Activated naive CD4-positive, alpha-beta T cell treated with anti-CD3 and anti-CD28 coated beads, Interleukin-2, amount 50 U/mL, for 24 hours (primary cell): ENCODE measurements at regions not wholly inside any gene's neighbourhood (a gene's known extent, or its start where the extent isn't known, plus 50 kb on each side); places are given as distances from the start of the nearest gene placed in this dataset.

Experiments
- H3K27ac Mint-ChIP-seq: one replicate; pipeline ENCODE4 v1.8.0; 2021; ENCODE audit warnings: mild to moderate bottlenecking, mixed read lengths
- H3K27me3 Mint-ChIP-seq: one replicate; pipeline ENCODE4 v1.8.0; 2021; ENCODE audit warnings: mixed read lengths
- H3K36me3 Mint-ChIP-seq: one replicate; pipeline ENCODE4 v1.8.0; 2021; ENCODE audit warnings: mixed read lengths
- H3K4me1 Mint-ChIP-seq: one replicate; pipeline ENCODE4 v1.8.0; 2021; ENCODE audit warnings: mixed read lengths
- H3K4me3 Mint-ChIP-seq: one replicate; pipeline ENCODE4 v1.8.0; 2021; ENCODE audit warnings: mild to moderate bottlenecking, mixed read lengths
- H3K9me3 Mint-ChIP-seq: one replicate; pipeline ENCODE4 v1.8.0; 2021; ENCODE audit warnings: mixed read lengths

DNA sequence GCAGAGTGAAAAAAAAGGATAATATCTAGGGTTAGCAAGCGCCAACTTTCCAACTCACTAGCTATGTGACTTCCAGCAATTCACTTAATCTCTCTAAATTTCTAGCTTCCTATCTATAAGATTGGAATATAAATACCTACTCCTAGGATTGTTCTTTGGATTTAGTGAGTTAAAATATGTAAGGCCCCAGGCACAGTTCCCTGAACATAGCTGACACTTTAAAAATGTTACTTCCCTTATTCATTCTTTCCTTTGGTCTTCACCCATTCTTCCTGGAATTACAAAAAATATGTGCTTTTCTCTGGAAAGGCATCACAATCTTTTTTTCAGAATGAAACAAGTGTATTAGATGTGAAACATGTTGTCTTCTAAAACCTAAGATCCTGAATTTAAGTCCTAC is 365.7 kb downstream of the RBM43 start:
- no peaks in the 10 kb centered on the region for H3K36me3 Mint-ChIP-seq
- H3K27ac Mint-ChIP-seq: no peak overlapping the region
- no peaks in the 10 kb centered on the region for H3K4me1 Mint-ChIP-seq
- H3K27me3 Mint-ChIP-seq: no peaks in the 10 kb centered on the region
- H3K9me3 Mint-ChIP-seq: peaks cover 12% of the 10 kb centered on the region
- H3K4me3 Mint-ChIP-seq: no peak overlapping the region

DNA sequence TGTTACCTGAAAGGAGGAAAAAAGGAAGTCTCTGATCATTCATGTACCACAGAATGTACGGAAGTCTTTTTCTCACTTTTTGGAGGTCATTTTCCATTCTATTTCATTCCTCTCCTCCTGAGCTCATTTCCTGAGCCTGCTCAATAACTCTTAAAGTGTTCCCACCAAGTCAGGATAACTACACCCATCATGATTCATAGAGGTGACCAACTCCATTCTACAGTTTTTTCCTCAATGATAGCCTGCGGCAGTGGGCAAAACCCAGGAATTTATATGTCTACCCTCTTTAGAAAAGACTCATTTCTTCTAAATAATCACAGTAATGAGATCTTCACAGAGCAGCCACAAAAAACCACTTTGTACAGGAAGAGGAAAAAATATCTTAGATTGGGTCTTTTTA is 372.5 kb downstream of the RBM43 start:
- peaks cover 5% of the 10 kb centered on the region for H3K9me3 Mint-ChIP-seq
- no peak overlapping the region for H3K4me3 Mint-ChIP-seq
- no peak overlapping the region for H3K27ac Mint-ChIP-seq
- no peaks in the 10 kb centered on the region for H3K36me3 Mint-ChIP-seq
- H3K4me1 Mint-ChIP-seq: no peaks in the 10 kb centered on the region
- H3K27me3 Mint-ChIP-seq: peaks cover 1% of the 10 kb centered on the region

DNA sequence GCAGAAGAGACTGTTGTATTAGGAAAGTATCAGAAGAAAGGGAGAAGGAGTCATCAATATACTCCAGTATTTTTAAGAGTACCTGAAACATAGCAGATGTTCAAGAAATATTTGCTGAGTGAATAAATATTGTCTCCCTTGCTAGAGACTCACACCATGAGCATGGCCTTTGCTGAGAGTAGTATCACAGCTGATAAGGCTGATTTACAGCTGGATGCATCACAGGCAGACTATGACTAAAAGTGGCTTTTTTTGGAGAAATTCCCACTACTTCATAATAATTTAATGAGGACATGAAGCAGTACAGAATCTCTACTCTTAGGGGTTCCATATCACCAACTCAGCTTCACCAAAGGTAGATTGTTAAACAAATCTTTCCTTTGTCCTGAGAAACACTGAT is 373.3 kb downstream of the RBM43 start:
- peaks cover 1% of the 10 kb centered on the region for H3K27me3 Mint-ChIP-seq

DNA sequence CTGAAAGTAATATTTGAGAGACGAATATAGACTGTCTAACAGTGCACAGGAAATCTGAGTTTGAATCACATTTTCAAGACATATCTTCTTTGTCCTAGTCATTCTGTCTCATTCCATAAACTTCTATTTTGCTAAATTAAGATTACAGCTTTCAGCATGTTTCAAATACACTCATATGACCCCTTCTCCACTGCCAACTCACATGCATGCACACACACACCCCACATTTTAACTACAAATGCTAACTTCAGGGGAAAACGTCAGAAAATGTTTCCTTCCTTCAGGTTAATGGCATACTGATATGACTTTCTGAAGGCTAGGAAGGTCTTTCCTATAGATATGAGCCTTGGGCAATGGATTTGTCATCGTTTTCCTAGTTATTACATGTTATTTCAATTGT is 373.7 kb downstream of the RBM43 start:
- Mint-ChIP-seq H3K9me3 (peaks cover 5% of the 10 kb centered on the region), H3K27ac (no peak overlapping the region), H3K4me3 (no peak overlapping the region), H3K27me3 (peaks cover 1% of the 10 kb centered on the region), H3K36me3 (no peaks in the 10 kb centered on the region), H3K4me1 (no peaks in the 10 kb centered on the region)

More for the DNA sequence above, 373.3 kb downstream of the RBM43 start:
- H3K36me3 Mint-ChIP-seq: no peaks in the 10 kb centered on the region
- no peak overlapping the region for H3K27ac Mint-ChIP-seq
- H3K9me3 Mint-ChIP-seq: peaks cover 5% of the 10 kb centered on the region
- H3K4me3 Mint-ChIP-seq: no peak overlapping the region
- H3K4me1 Mint-ChIP-seq: no peaks in the 10 kb centered on the region

DNA sequence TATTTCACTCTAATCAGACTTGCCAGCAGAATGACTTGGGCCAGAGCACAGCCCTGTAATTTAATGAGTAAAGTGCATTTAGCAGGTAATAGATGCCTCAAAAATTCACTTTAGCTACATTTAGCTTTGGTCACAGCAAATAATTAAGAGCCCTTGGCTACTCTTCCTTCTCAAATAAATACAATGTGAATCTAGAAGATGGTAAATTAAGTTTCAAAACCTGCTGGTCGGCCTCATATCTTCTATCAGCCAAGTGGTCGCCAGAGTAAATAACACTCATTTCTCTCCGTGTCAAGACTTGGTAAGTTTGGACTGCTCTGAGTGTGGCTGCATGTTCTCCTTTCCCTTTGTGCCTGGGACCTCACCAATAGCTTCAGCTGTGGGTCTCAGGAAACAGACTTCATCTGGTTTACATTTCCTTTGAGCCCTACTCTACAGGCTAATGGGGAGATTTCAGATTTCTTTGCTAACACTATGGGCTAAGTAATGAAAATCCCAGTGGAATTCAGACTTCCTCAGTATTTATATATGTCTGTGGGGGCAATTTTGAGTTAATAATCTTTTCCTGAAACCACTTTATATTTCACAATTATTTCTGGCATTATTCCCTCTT is 375.8 kb downstream of the RBM43 start:
- Mint-ChIP-seq H3K9me3 (peaks cover 5% of the 10 kb centered on the region), H3K4me1 (no peaks in the 10 kb centered on the region), H3K27ac (no peak overlapping the region), H3K36me3 (no peaks in the 10 kb centered on the region), H3K27me3 (peaks cover 1% of the 10 kb centered on the region), H3K4me3 (no peak overlapping the region)

DNA sequence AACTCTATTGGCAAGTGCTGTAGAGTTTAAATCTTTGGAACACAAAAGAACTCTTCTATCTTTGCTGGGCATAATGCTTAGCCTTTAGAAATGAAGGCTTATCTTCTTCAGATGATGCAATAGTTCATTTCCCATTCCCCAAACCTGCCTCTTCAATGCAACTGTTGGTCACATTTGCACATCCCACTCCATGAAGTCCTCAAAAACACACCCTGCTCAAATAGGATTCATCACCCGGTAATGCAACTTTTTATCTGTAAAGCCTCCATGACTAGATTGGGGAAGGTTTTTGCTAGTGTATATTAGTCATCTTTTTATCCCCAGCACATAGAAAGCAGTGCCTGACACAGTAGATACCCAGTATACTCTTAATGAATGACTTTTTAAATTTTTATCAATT is 376.4 kb downstream of the RBM43 start:
- Mint-ChIP-seq H3K36me3 (no peaks in the 10 kb centered on the region), H3K4me3 (no peak overlapping the region), H3K9me3 (peaks cover 5% of the 10 kb centered on the region), H3K4me1 (no peaks in the 10 kb centered on the region), H3K27me3 (no peaks in the 10 kb centered on the region), H3K27ac (no peak overlapping the region)

DNA sequence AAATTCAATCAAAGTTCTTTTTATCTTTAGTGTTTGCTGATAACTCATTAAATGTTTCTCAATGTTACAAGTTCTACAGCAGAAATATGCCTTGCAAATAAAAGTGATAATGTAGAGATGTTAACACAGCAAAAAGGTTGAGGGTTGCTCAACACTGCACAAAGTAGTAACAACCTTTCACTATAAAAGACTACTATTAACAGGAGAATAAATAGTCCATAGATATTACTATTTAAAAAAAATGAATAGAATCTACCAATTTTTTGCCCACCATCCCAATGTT is 378.1 kb downstream of the RBM43 start:
- Mint-ChIP-seq H3K36me3 (no peaks in the 10 kb centered on the region), H3K4me1 (no peaks in the 10 kb centered on the region), H3K27me3 (no peaks in the 10 kb centered on the region), H3K27ac (no peak overlapping the region), H3K4me3 (no peak overlapping the region), H3K9me3 (peaks cover 5% of the 10 kb centered on the region)

DNA sequence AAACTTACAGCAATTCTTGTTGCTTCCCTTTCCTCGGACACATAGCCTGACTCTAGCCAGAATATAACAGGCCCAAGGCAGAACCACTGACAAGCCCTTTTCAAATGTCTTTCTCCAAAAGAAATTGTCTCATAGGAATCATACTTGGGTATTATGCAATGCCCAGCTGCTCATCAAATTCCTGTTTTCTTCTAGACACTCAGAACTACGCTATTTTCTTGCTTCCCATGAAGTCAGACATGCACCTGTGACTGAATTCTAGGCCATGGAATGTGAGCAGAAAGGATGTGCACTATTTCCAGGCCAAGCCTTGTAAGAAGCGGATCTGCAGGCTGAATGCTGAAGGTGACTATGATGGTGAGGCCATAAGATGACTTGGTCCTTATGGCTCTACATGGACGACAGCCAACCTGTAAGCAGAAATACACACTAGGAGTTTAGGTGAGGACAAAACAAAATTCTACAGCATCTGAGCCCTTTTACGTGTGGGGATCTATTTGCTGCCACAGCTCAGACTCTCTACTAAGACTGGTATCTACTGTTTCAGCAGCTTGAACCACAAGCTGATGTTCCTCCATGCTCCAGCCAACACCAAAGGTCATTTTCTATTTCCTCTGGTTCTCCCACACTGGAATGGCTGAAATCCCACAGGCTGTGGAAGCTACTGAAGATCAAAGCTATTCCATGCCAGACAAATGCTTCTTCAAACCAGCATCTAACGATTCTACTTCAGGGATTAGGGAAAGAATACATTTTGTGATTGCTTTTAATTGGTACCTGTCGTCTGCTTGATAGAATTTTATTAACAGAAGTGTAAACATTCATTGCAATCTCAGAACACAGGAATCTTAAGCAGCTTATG is 378.7 kb downstream of the RBM43 start:
- no peak overlapping the region for H3K27ac Mint-ChIP-seq
- no peaks in the 10 kb centered on the region for H3K27me3 Mint-ChIP-seq
- H3K4me3 Mint-ChIP-seq: no peak overlapping the region
- H3K36me3 Mint-ChIP-seq: no peaks in the 10 kb centered on the region
- H3K9me3 Mint-ChIP-seq: peaks cover 5% of the 10 kb centered on the region
- H3K4me1 Mint-ChIP-seq: no peaks in the 10 kb centered on the region

DNA sequence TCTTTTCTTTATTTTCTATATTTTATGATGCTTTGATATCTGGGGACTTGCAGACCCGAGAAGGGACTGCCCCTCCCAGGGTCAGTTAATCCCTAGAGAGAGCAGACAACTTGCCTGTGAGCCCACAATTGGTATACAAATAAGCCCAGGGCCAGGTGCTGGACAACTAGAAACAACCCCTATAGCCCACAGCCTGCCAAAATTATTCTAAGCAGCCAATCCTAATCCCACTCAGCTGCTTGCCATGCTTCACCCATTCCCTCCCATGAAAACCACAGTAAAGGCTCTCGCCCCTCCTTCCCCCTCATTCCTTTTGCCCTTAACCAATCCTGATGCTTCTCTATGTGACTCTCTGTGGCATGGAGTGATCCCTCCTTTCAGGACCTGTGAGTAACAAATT is 380.7 kb downstream of the RBM43 start:
- Mint-ChIP-seq H3K9me3 (peaks cover 5% of the 10 kb centered on the region), H3K4me3 (no peak overlapping the region), H3K36me3 (no peaks in the 10 kb centered on the region), H3K27ac (no peak overlapping the region), H3K27me3 (no peaks in the 10 kb centered on the region), H3K4me1 (no peaks in the 10 kb centered on the region)

DNA sequence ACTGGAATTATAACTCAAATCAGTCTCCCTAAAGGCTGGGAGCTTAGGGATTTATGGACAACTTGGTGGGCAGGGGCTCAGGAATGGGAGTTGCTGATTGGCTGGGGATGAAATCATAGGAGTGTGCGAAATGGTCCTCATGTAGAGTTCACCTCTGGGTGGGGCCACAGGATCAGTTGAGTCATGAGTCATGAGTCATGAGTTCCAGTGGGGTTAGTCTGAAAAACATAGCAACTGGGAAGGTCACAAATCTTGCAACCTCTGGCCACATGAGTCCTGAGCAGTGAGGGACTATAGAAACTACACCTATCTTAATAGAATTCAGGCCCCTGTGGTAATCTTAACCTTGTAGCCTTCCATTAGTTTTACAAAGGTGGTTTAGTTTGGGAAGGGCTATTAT is 383.3 kb downstream of the RBM43 start:
- H3K4me1 Mint-ChIP-seq: no peaks in the 10 kb centered on the region

DNA sequence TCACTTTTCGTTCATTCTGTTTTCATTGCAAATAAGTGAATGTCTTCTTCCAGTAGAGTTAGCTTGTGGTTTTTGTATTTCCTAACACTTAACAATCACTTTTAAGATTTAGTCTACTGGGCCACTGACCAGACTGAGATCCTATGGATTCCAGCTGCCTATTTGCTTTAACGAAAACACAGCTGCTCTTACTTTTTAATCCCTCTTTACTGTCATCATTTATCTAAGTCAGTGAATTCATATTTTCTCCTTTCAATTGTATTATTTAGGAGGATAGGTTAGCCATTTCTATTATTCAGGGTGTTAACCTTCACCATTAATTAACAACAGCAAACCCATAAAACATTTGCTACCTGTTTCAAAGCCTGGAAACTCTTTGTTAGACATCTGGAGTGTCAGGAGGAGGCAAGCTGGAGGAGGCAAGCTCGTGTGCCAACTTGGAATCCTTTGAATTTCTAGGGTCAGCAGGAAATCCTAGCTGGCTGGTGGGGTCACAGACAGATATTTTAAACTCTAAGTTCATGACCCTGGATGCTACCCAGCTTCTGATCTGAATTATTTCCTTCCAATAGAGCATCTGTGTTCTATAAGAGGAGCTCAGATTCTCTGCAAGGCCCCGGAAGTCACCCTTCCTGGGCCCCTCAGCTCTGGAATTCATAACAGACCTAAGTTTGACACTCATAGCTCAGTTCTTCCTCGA is 385.3 kb downstream of the RBM43 start:
- Mint-ChIP-seq H3K27me3 (no peaks in the 10 kb centered on the region), H3K4me3 (no peak overlapping the region), H3K27ac (no peak overlapping the region)

More for the DNA sequence above, 383.3 kb downstream of the RBM43 start:
- no peaks in the 10 kb centered on the region for H3K36me3 Mint-ChIP-seq
- no peak overlapping the region for H3K4me3 Mint-ChIP-seq
- no peaks in the 10 kb centered on the region for H3K9me3 Mint-ChIP-seq
- no peak overlapping the region for H3K27ac Mint-ChIP-seq
- H3K27me3 Mint-ChIP-seq: no peaks in the 10 kb centered on the region

DNA sequence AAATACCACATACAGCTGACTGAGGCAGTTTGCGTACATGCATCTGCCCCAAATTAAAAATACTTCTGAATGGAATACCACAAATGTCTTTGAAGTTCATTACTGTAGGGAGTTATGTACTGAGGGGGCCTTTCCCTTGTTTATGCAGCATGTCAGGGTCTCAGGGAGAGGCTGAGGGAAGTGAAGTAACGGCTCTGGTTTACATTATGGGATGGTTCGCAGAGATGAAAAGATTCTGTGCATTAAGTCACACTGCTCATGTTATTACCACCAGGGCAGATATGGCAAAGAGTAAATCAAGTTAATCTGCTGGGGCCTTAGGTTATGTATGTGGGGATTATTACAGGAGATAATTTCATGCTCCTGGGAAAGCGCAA is 385.9 kb upstream of the RND3 start:
- Mint-ChIP-seq H3K4me3 (no peak overlapping the region), H3K36me3 (no peaks in the 10 kb centered on the region), H3K27me3 (no peaks in the 10 kb centered on the region), H3K27ac (no peak overlapping the region), H3K9me3 (no peaks in the 10 kb centered on the region), H3K4me1 (no peaks in the 10 kb centered on the region)

More for the DNA sequence above, 385.3 kb downstream of the RBM43 start:
- Mint-ChIP-seq H3K4me1 (no peaks in the 10 kb centered on the region), H3K36me3 (no peaks in the 10 kb centered on the region), H3K9me3 (no peaks in the 10 kb centered on the region)

DNA sequence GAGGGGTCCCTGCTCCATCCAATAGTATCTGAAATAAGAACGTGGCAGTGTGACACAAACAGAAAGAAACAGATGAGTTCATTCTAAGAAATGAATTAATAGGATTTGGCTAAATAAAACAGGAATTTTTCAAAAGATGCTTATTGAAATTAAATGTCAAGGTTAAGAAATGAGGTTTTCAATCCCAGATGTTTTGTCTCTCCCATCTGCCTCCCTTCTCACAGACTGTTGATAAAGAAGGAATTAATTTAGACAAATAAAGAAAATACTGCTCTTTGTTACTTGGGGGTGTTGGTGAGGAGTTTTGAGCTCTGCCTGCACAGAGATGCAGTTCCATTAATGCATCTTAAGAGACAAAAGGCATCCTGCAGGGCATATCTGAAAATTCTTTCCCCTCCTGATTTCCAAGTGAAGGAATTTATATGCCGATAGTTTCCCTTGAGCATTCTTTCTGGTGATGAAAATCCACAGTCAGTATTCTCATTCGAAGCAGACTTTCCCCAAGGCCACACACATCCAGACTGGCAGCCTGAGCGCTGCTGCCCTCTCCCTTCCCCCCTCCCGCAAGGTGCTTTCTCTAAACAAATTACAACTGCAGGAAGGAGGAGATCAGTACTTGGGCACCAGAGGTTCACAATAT is 385.4 kb upstream of the RND3 start:
- H3K9me3 Mint-ChIP-seq: no peaks in the 10 kb centered on the region
- H3K4me3 Mint-ChIP-seq: no peak overlapping the region
- H3K27ac Mint-ChIP-seq: no peak overlapping the region
- H3K36me3 Mint-ChIP-seq: no peaks in the 10 kb centered on the region
- H3K4me1 Mint-ChIP-seq: no peaks in the 10 kb centered on the region
- H3K27me3 Mint-ChIP-seq: no peaks in the 10 kb centered on the region

DNA sequence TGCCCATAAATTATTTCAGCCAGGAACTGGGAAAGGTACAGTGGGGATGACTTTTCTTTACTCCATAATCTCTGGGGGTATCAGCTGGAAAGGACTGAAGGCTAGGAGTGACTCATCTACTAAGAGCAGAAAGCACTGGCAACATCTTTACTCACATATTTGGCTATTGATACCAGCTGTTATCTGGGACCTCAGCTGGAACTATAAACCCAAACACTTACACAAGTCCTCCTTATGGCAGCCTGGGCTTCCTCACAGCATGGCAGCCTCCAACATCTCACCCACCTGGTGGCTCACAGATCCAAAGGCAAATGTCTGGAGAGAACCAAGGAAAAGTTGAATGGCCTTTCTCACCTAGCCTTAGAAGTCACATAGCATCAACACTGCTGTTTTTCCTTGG is 379.0 kb upstream of the RND3 start:
- H3K9me3 Mint-ChIP-seq: peaks cover 7% of the 10 kb centered on the region
- no peak overlapping the region for H3K27ac Mint-ChIP-seq
- no peaks in the 10 kb centered on the region for H3K36me3 Mint-ChIP-seq
- H3K4me1 Mint-ChIP-seq: no peaks in the 10 kb centered on the region
- H3K4me3 Mint-ChIP-seq: no peak overlapping the region
- no peaks in the 10 kb centered on the region for H3K27me3 Mint-ChIP-seq

DNA sequence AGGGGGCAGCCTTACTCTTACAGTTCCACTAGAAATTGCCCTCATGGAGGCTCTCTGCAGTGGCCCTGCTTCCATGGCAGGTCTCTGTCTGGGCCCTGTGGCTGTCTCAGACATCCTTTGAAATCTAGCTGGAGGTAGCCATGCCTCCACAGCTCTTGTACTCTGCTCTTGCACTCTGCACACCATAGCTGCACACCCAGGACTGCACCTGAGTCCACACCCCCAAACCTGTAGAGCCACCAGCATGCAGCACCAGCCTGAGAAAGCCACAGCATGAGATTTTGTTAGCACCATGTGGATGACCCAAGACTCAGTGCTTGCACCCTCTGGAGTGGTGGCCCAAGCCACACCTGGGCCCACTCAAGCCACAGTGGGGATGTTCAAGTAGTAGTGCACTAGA is 376.2 kb upstream of the RND3 start:
- Mint-ChIP-seq H3K27me3 (no peaks in the 10 kb centered on the region), H3K36me3 (no peaks in the 10 kb centered on the region), H3K27ac (no peak overlapping the region), H3K9me3 (peaks cover 7% of the 10 kb centered on the region), H3K4me1 (no peaks in the 10 kb centered on the region), H3K4me3 (no peak overlapping the region)

DNA sequence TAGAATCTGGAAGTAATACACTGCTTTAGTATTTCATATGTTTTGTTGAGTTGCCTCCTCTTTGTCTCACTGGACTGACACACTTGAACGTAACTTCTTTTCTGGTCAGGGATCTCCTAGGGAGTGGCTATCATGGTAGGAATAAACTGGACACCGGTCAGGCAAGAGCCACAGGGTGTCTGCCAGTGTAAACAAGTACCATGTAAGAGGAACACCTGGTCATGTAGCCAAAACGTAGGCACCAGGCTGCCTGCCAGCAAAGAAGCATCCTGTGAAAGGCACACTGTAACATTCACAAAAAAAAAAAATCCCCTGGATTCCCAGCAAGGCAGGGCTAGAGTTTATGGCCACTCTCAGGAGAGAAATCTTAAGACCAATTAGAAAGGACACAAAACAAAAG is 372.8 kb upstream of the RND3 start:
- Mint-ChIP-seq H3K27me3 (no peaks in the 10 kb centered on the region), H3K27ac (no peak overlapping the region), H3K9me3 (peaks cover 7% of the 10 kb centered on the region), H3K4me3 (no peak overlapping the region), H3K4me1 (no peaks in the 10 kb centered on the region), H3K36me3 (no peaks in the 10 kb centered on the region)
